SK-N-MC (cell line): ENCODE measurements at regions not wholly inside any gene's neighbourhood (a gene's known extent, or its start where the extent isn't known, plus 50 kb on each side); places are given as distances from the start of the nearest gene placed in this dataset.

ENCODE experiments used
- EZH2 ChIP-seq: fragments of 200-600 bp; sonication (generic); IDR thresholded peaks from one replicate; pipeline ENCODE4 v1.6.1; 2017; ENCODE audit warnings: antibody characterized with exemption
- POLR2AphosphoS5 ChIP-seq: IDR thresholded peaks from 2 replicates; pipeline ENCODE4 v1.6.1; 2012; ENCODE audit warnings: mild to moderate bottlenecking, low read depth, low read length, borderline replicate concordance

DNA sequence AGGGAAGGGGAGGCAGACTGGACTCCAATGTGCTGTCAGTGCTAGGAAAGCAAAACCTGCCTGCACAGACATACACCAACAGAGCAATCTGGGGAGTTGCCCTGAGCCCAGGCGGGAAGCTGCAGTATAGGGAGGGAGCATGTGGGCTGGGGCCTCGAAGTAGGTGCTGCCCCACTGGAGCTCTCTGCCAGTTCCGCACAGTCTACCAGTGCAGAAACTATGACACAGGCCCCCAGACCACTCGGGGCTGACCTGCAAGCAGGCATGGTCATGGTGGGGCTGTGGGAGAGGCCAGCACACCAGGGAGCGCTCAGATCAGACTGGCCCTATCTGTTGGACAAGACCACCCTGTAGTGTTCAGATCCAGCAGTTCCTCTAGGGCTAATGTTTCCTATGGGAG lies 344.1 kb upstream of the TRAM1L1 start:
- TF ChIP-seq POLR2AphosphoS5, result no peak
- no peak for TF ChIP-seq EZH2
